SKM-1 (cell line): ENCODE measurements at regions not wholly inside any gene's neighbourhood (a gene's known extent, or its start where the extent isn't known, plus 50 kb on each side); places are given as distances from the start of the nearest gene placed in this dataset.
"Not testable (repeated sequence)": the region's sequence is repeated elsewhere in the genome, so short reads cannot be mapped to it uniquely, and the experiment has no call there.

Experiments
- DNase-seq: peaks from one replicate; lab custom pipeline; 2025; ENCODE audit not compliant: unreplicated experiment; lab: John Stamatoyannopoulos, UW

GRCh38 chr1:196160066-196160795, 448.0 kb downstream of the KCNT2 start:
- no peak for DNase-seq

- no peak for DNase-seq
These were observed 452.7 kb downstream of the KCNT2 start for GRCh38 chr1:196155586-196155985.

GRCh38 chr1:196152975-196153374, 455.3 kb downstream of the KCNT2 start:
- DNase-seq, result no peak

- no peak for DNase-seq
These were observed 456.2 kb downstream of the KCNT2 start for GRCh38 chr1:196152086-196152485.

- no peak for DNase-seq
These were observed 459.8 kb downstream of the KCNT2 start for GRCh38 chr1:196148367-196148970.

GRCh38 chr1:196147530-196147929, 460.7 kb downstream of the KCNT2 start:
- no peak for DNase-seq

GRCh38 chr1:196145151-196145550, 463.1 kb downstream of the KCNT2 start:
- DNase-seq, result not testable (repeated sequence)

GRCh38 chr1:196144588-196144987, 463.7 kb downstream of the KCNT2 start:
- no peak for DNase-seq

GRCh38 chr1:196143602-196144342, 464.5 kb downstream of the KCNT2 start:
- no peak for DNase-seq

- no peak for DNase-seq
These were observed 466.1 kb downstream of the KCNT2 start for GRCh38 chr1:196142111-196142640.

- DNase-seq, result no peak
These were observed 471.8 kb downstream of the KCNT2 start for GRCh38 chr1:196136396-196136795.

- no peak for DNase-seq
These were observed 476.5 kb downstream of the KCNT2 start for GRCh38 chr1:196131691-196132090.

GRCh38 chr1:196128835-196129234, 479.4 kb downstream of the KCNT2 start:
- DNase-seq, result no peak

GRCh38 chr1:196121181-196121580, 487.1 kb downstream of the KCNT2 start:
- no peak for DNase-seq

- no peak for DNase-seq
These were observed 492.6 kb downstream of the KCNT2 start for GRCh38 chr1:196115646-196116045.

GRCh38 chr1:196114193-196114592, 494.0 kb downstream of the KCNT2 start:
- DNase-seq, result no peak

GRCh38 chr1:196108990-196109389, 499.2 kb downstream of the KCNT2 start:
- DNase-seq, result not testable (repeated sequence)

GRCh38 chr1:196105901-196106300, 502.3 kb downstream of the KCNT2 start:
- DNase-seq, result no peak

GRCh38 chr1:196102826-196103225, 505.4 kb downstream of the KCNT2 start:
- DNase-seq, result no peak

- no peak for DNase-seq
These were observed 510.2 kb downstream of the KCNT2 start for GRCh38 chr1:196098000-196098399.

GRCh38 chr1:196094821-196095220, 513.4 kb downstream of the KCNT2 start:
- DNase-seq, result no peak
